GM10266 (cell line): ENCODE measurements at regions not wholly inside any gene's neighbourhood (a gene's known extent, or its start where the extent isn't known, plus 50 kb on each side); places are given as distances from the start of the nearest gene placed in this dataset.

Experiments used
- DNase-seq: peaks from one replicate; pipeline ENCODE4 v3.0.0; 2012; ENCODE audit errors: extremely low spot score
- CTCF ChIP-seq: IDR thresholded peaks from 2 replicates; pipeline ENCODE4 v1.5.1; 2012; ENCODE audit warnings: mild to moderate bottlenecking, low read depth; ENCODE audit not compliant: control insufficient read depth, insufficient read depth; ENCODE audit errors: missing control alignments

GRCh38 chr14:89588840-89589296, 171.8 kb upstream of the FOXN3 start:
- DNase-seq = no peak
- no peak for TF ChIP-seq CTCF

- DNase-seq = no peak
- TF ChIP-seq CTCF = no peak
Observed at GRCh38 chr14:89588016-89588415, 171.0 kb upstream of the FOXN3 start.

- TF ChIP-seq CTCF = no peak
- no peak for DNase-seq
Observed at GRCh38 chr14:89587136-89587420, 170.0 kb upstream of the FOXN3 start.

- TF ChIP-seq CTCF = no peak
- DNase-seq = no peak
Observed at GRCh38 chr14:89586258-89587135, 169.5 kb upstream of the FOXN3 start.

GRCh38 chr14:89578156-89578555, 161.1 kb upstream of the FOXN3 start:
- no peak for TF ChIP-seq CTCF
- DNase-seq = no peak

- no peak for TF ChIP-seq CTCF
Observed at GRCh38 chr14:89576960-89577359, 159.9 kb upstream of the FOXN3 start.

GRCh38 chr14:89576145-89576927, 159.3 kb upstream of the FOXN3 start:
- no peak for DNase-seq
- no peak for TF ChIP-seq CTCF

More at GRCh38 chr14:89576960-89577359, 159.9 kb upstream of the FOXN3 start:
- no peak for DNase-seq
